PFSK-1 (cell line): ENCODE measurements at regions not wholly inside any gene's neighbourhood (a gene's known extent, or its start where the extent isn't known, plus 50 kb on each side); places are given as distances from the start of the nearest gene placed in this dataset.

ENCODE experiments used
- FOXP2 ChIP-seq: optimal IDR thresholded peaks from 2 replicates; pipeline ENCODE3; 2011; ENCODE audit warnings: borderline replicate concordance, control low read depth, inconsistent platforms; ENCODE audit not compliant: insufficient read depth; ENCODE audit errors: extremely low read length, extremely low read depth
- POLR2AphosphoS5 ChIP-seq: IDR thresholded peaks from 2 replicates; pipeline ENCODE4 v1.6.1; 2012; ENCODE audit warnings: low read depth, mild to moderate bottlenecking, control low read depth, low read length, moderate library complexity
- REST ChIP-seq, 2 experiments: IDR thresholded peaks; 2 replicates each; pipeline versions ENCODE4 v1.6.1 to v1.8.0; 2011 to 2012; ENCODE audit warnings: low read depth in 2 of 2, low read length in 2 of 2, control low read depth in 1 of 2, inconsistent platforms in 1 of 2, mild to moderate bottlenecking in 1 of 2, moderate library complexity in 1 of 2; ENCODE audit not compliant: insufficient read depth in 1 of 2
- SIN3A ChIP-seq: IDR thresholded peaks from 2 replicates; pipeline ENCODE4 v1.6.1; 2012; ENCODE audit warnings: mild to moderate bottlenecking, low read length, moderate library complexity, borderline replicate concordance; ENCODE audit not compliant: insufficient read depth
- TAF1 ChIP-seq: IDR thresholded peaks from 2 replicates; pipeline ENCODE4 v1.6.1; 2012; ENCODE audit warnings: low read length, control low read depth, borderline replicate concordance; ENCODE audit not compliant: insufficient read depth

DNA sequence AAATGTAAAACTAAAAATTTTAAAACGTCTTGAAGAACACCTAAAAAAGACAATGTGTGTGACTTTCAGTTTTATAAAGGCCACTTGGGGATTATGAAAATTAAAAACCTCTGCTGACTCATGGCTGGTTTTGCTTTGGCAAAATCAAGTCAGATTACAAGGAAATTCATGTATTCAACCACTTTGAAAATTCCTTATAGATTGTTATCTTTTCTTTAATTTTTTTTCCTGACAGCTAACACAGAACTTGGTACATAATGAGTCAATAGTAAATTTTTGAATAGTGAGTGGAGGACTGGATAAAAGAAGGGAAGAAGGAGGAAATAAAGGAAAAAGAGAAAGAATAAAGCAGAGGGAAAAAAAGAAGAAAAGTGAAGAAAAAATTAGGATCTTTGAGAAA, 1774.7 kb upstream of the ACO1 start:
- no peak for TF ChIP-seq REST (IDR thresholded peaks at IDR 0.05; ENCODE audit: insufficient read depth in 1 of 2, low read depth in 2 of 2, low read length in 2 of 2)
- TF ChIP-seq SIN3A, result no peak
- no peak for TF ChIP-seq FOXP2
- TF ChIP-seq POLR2AphosphoS5, result no peak
- no peak for TF ChIP-seq TAF1

DNA sequence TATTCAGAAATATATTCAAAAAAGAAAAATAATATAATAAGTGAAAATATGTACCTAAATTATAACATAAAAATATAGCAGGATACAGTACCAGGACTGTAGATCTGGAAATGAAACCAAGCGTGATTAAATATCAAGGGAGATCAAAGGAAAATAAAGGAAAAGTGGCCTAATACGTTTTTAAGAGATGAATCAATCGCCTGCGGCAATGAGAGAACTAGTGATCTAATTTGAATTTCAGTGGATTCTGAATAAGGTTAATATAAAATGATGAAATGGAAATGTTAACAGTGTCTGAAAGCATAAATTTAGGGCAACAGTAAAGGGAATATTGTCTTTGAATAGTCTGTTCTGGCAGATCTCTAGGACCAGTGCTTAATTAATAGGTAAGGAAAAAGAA, 1761.9 kb upstream of the ACO1 start:
- TF ChIP-seq REST (IDR thresholded peaks at IDR 0.05; ENCODE audit: insufficient read depth in 1 of 2, low read depth in 2 of 2, low read length in 2 of 2) (no peak), POLR2AphosphoS5 (no peak), SIN3A (no peak), TAF1 (no peak)

GRCh38 chr9:30628915-30629567, 1755.4 kb upstream of the ACO1 start:
- TF ChIP-seq SIN3A (no peak), TAF1 (no peak), POLR2AphosphoS5 (no peak), FOXP2 (no peak), REST (IDR thresholded peaks at IDR 0.05; ENCODE audit: insufficient read depth in 1 of 2, low read depth in 2 of 2, low read length in 2 of 2) (no peak)

DNA sequence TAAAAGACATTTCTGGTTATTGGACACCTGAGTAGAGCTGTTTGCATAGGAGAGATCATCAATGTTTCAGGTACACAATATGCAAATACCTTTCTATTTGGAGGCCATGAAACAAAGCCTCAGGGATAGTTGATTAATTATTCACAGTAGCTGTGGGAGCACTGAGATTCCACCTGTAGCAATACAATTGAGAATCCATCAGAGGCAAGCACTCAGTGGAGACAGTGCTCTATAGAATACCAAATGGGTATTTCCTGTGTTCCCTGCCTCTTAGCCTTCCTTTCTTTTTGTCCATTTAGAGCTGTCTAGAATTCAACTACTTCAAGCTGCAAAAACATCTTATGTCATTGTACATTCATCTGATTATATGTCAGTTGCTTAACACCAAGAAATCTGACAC, 1754.0 kb upstream of the ACO1 start:
- no peak for TF ChIP-seq POLR2AphosphoS5
- no peak for TF ChIP-seq REST (IDR thresholded peaks at IDR 0.05; ENCODE audit: insufficient read depth in 1 of 2, low read depth in 2 of 2, low read length in 2 of 2)
- no peak for TF ChIP-seq SIN3A
- no peak for TF ChIP-seq FOXP2
- no peak for TF ChIP-seq TAF1

DNA sequence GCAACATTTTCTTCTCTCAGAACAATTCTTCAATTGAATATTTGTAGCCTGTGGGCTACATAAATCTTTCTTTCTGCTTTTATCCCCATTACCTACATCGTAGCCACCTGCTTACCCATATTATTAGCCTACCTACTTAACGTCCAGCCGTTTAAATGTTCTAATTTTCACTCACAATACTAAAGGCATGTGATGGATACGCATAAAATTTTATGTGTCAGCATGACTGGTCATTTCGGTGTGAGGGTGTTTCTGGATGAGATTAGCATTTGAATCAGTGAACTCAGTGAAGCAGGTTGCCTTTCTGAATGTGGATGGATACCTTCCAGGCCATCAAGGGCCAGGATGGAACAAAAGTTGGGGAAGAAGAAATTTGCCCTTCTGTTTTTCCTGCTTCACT, 1722.5 kb upstream of the ACO1 start:
- TF ChIP-seq TAF1 (no peak), POLR2AphosphoS5 (no peak), FOXP2 (no peak), REST (IDR thresholded peaks at IDR 0.05; ENCODE audit: insufficient read depth in 1 of 2, low read depth in 2 of 2, low read length in 2 of 2) (no peak), SIN3A (no peak)
